ENCODE measurements at regions not wholly inside any gene's neighbourhood (a gene's known extent, or its start where the extent isn't known, plus 50 kb on each side); places are given as distances from the start of the nearest gene placed in this dataset.
"Not testable (repeated sequence)": the region's sequence is repeated elsewhere in the genome, so short reads cannot be mapped to it uniquely, and the experiment has no call there.

GRCh38 chr16:16933861-16934260, 536.9 kb downstream of the XYLT1 start:
- intact Hi-C loops (cut with DNase I) = no loop called here

GRCh38 chr16:16934660-16935059, 536.1 kb downstream of the XYLT1 start:
- intact Hi-C loops (cut with DNase I) = no loop called here
- H3K27me3 ChIP-seq = no peaks in the 10 kb centered on the region
- no peak for TF ChIP-seq CTCF (IDR thresholded peaks at IDR 0.05)

More at GRCh38 chr16:16933861-16934260, 536.9 kb downstream of the XYLT1 start:
- H3K4me1 ChIP-seq = no peaks in the 10 kb centered on the region
- no peaks in the 10 kb centered on the region for H3K9me3 ChIP-seq
- no peak overlapping the region for H3K4me3 ChIP-seq
- H3K9ac ChIP-seq (ENCODE audit: low read depth in 2 of 2, low read length in 2 of 2) = no peak overlapping the region
- no peak for TF ChIP-seq CTCF (IDR thresholded peaks at IDR 0.05)
- H3K36me3 ChIP-seq = no peaks in the 10 kb centered on the region
- no peak overlapping the region for H3K27ac ChIP-seq
- DNase-seq = no peak
- no peaks in the 10 kb centered on the region for H3K27me3 ChIP-seq

GRCh38 chr16:16935909-16936308, 534.9 kb downstream of the XYLT1 start:
- H3K27me3 ChIP-seq; H3K9me3 ChIP-seq; H3K4me3 ChIP-seq; H3K27ac ChIP-seq; H3K36me3 ChIP-seq; intact Hi-C loops (cut with DNase I); H3K9ac ChIP-seq (ENCODE audit: low read depth in 2 of 2, low read length in 2 of 2); DNase-seq; H3K4me1 ChIP-seq: not testable (repeated sequence)

More at GRCh38 chr16:16934660-16935059, 536.1 kb downstream of the XYLT1 start:
- no peak overlapping the region for H3K4me3 ChIP-seq
- H3K27ac ChIP-seq = no peak overlapping the region
- no peaks in the 10 kb centered on the region for H3K9me3 ChIP-seq
- no peak overlapping the region for H3K9ac ChIP-seq (ENCODE audit: low read depth in 2 of 2, low read length in 2 of 2)
- no peaks in the 10 kb centered on the region for H3K36me3 ChIP-seq
- no peaks in the 10 kb centered on the region for H3K4me1 ChIP-seq
- DNase-seq = no peak

GRCh38 chr16:16937576-16937975, 533.2 kb downstream of the XYLT1 start:
- Histone ChIP-seq H3K36me3 (no peaks in the 10 kb centered on the region), H3K27ac (no peak overlapping the region), H3K4me1 (no peaks in the 10 kb centered on the region), H3K4me3 (no peak overlapping the region), H3K9me3 (no peaks in the 10 kb centered on the region), H3K27me3 (no peaks in the 10 kb centered on the region), H3K9ac (ENCODE audit: low read depth in 2 of 2, low read length in 2 of 2) (no peak overlapping the region)
- intact Hi-C loops (cut with DNase I) = no loop called here
- no peak for TF ChIP-seq CTCF (IDR thresholded peaks at IDR 0.05)
- DNase-seq = no peak

GRCh38 chr16:16938009-16938408, 532.8 kb downstream of the XYLT1 start:
- H3K27ac ChIP-seq = no peak overlapping the region
- no peaks in the 10 kb centered on the region for H3K4me1 ChIP-seq
- TF ChIP-seq CTCF (IDR thresholded peaks at IDR 0.05) = no peak
- H3K4me3 ChIP-seq = no peak overlapping the region
- no peak overlapping the region for H3K9ac ChIP-seq (ENCODE audit: low read depth in 2 of 2, low read length in 2 of 2)
- H3K9me3 ChIP-seq = no peaks in the 10 kb centered on the region
- no peaks in the 10 kb centered on the region for H3K27me3 ChIP-seq
- intact Hi-C loops (cut with DNase I) = no loop called here
- no peaks in the 10 kb centered on the region for H3K36me3 ChIP-seq
- no peak for DNase-seq

- no peaks in the 10 kb centered on the region for H3K4me1 ChIP-seq
- DNase-seq = no peak
- H3K27me3 ChIP-seq = no peaks in the 10 kb centered on the region
- intact Hi-C loops (cut with DNase I) = no loop called here
- H3K27ac ChIP-seq = no peak overlapping the region
- no peak overlapping the region for H3K4me3 ChIP-seq
- H3K9me3 ChIP-seq = no peaks in the 10 kb centered on the region
- no peak overlapping the region for H3K9ac ChIP-seq (ENCODE audit: low read depth in 2 of 2, low read length in 2 of 2)
- no peak for TF ChIP-seq CTCF (IDR thresholded peaks at IDR 0.05)
- H3K36me3 ChIP-seq = no peaks in the 10 kb centered on the region
These were observed 531.8 kb downstream of the XYLT1 start for GRCh38 chr16:16938980-16939379.
